CD14-positive monocyte (primary cell): ENCODE measurements at regions not wholly inside any gene's neighbourhood (a gene's known extent, or its start where the extent isn't known, plus 50 kb on each side); places are given as distances from the start of the nearest gene placed in this dataset.

Experiments
- DNase-seq, 3 donors: peaks; one replicate each; pipeline ENCODE4 v3.0.0-alpha.2; 2011 to 2022
- H2AFZ ChIP-seq: 2 replicates; pipeline ENCODE4 v1.6.0; 2012; ENCODE audit warnings: mild to moderate bottlenecking, low read depth, low read length, inconsistent platforms; ENCODE audit not compliant: insufficient read depth, poor library complexity, severe bottlenecking
- H3K27ac ChIP-seq, 2 donors: 1 replicate in 1 of 2; 2 replicates in 1 of 2; pipeline ENCODE4 v1.5.1; 2012 to 2013; ENCODE audit warnings: low read length in 2 of 2, control low read depth in 1 of 2, inconsistent platforms in 1 of 2, low read depth in 1 of 2, mild to moderate bottlenecking in 1 of 2
- H3K27me3 ChIP-seq, 2 donors: one replicate each; pipeline versions ENCODE4 v1.6.0 to v1.6.1; 2011 to 2013; ENCODE audit warnings: low read length in 2 of 2; ENCODE audit not compliant: control insufficient read depth in 2 of 2, insufficient read depth in 2 of 2
- H3K36me3 ChIP-seq, 2 donors: replicated peaks in 1 of 2; 1 replicate in 1 of 2; 2 replicates in 1 of 2; pipeline versions ENCODE4 v1.5.1 to v1.6.1; 2012 to 2013; ENCODE audit warnings: low read length in 2 of 2, control low read depth in 1 of 2, inconsistent platforms in 1 of 2, mild to moderate bottlenecking in 1 of 2; ENCODE audit not compliant: insufficient read depth in 2 of 2, control insufficient read depth in 1 of 2
- H3K4me1 ChIP-seq, 2 donors: 1 replicate in 1 of 2; 2 replicates in 1 of 2; pipeline versions ENCODE4 v1.5.1 to v1.6.1; 2012 to 2013; ENCODE audit warnings: low read length in 2 of 2, control low read depth in 1 of 2, inconsistent platforms in 1 of 2, mild to moderate bottlenecking in 1 of 2, moderate library complexity in 1 of 2; ENCODE audit not compliant: insufficient read depth in 2 of 2, control insufficient read depth in 1 of 2
- H3K4me2 ChIP-seq: replicated peaks from 2 replicates; pipeline ENCODE3; 2012; ENCODE audit warnings: low read length, moderate library complexity, mild to moderate bottlenecking; ENCODE audit not compliant: poor library complexity, severe bottlenecking; ENCODE audit errors: extremely low read depth
- H3K4me3 ChIP-seq, 3 experiments: fragments of 200-600 bp in 1 of 3; sonication (generic) in 1 of 3; replicated peaks in 1 of 3; 1 replicate in 2 of 3; 2 replicates in 1 of 3; pipeline ENCODE4 v1.5.1; 2011 to 2013; ENCODE audit warnings: low read length in 3 of 3, mild to moderate bottlenecking in 3 of 3, control low read depth in 2 of 3, low read depth in 2 of 3, inconsistent platforms in 1 of 3, moderate library complexity in 1 of 3
- H3K79me2 ChIP-seq: 2 replicates; pipeline ENCODE4 v1.6.0; 2012; ENCODE audit warnings: mild to moderate bottlenecking, control low read depth, inconsistent platforms, low read length, moderate library complexity; ENCODE audit not compliant: insufficient read depth
- H3K9ac ChIP-seq: 2 replicates; pipeline ENCODE4 v1.6.0; 2017; ENCODE audit warnings: low read length, mild to moderate bottlenecking; ENCODE audit not compliant: insufficient read depth, poor library complexity, severe bottlenecking
- H3K9me3 ChIP-seq, 2 donors: replicated peaks in 1 of 2; 1 replicate in 1 of 2; 2 replicates in 1 of 2; pipeline versions ENCODE4 v1.5.1 to v1.6.1; 2012 to 2013; ENCODE audit warnings: low read length in 2 of 2, control low read depth in 1 of 2; ENCODE audit not compliant: control insufficient read depth in 1 of 2, insufficient read depth in 1 of 2
- H4K20me1 ChIP-seq: 2 replicates; pipeline ENCODE4 v1.6.0; 2012; ENCODE audit warnings: mild to moderate bottlenecking, low read length, control low read depth, moderate library complexity; ENCODE audit not compliant: insufficient read depth
- H3K27ac Mint-ChIP-seq, 7 donors: one replicate each; pipeline ENCODE4 v1.8.0; 2020; ENCODE audit warnings: mild to moderate bottlenecking in 7 of 7, mixed read lengths in 7 of 7, moderate library complexity in 6 of 7, inconsistent platforms in 2 of 7
- H3K27me3 Mint-ChIP-seq, 3 donors: one replicate each; pipeline ENCODE4 v1.8.0; 2021 to 2022; ENCODE audit warnings: low read depth in 3 of 3, mild to moderate bottlenecking in 3 of 3, mixed read lengths in 3 of 3, moderate library complexity in 3 of 3, inconsistent platforms in 1 of 3
- H3K36me3 Mint-ChIP-seq, 2 donors: one replicate each; pipeline ENCODE4 v1.8.0; 2020; ENCODE audit warnings: mixed read lengths in 2 of 2, inconsistent platforms in 1 of 2, mild to moderate bottlenecking in 1 of 2
- H3K4me1 Mint-ChIP-seq: one replicate; pipeline ENCODE4 v1.8.0; 2020; ENCODE audit warnings: mild to moderate bottlenecking, mixed read lengths
- H3K4me3 Mint-ChIP-seq, 2 donors: one replicate each; pipeline ENCODE4 v1.8.0; 2020; ENCODE audit warnings: mild to moderate bottlenecking in 2 of 2, mixed read lengths in 2 of 2, moderate library complexity in 1 of 2
- H3K9me3 Mint-ChIP-seq, 7 donors: one replicate each; pipeline ENCODE4 v1.8.0; 2020 to 2022; ENCODE audit warnings: mixed read lengths in 7 of 7, mild to moderate bottlenecking in 6 of 7, moderate library complexity in 6 of 7, inconsistent platforms in 2 of 7
- CTCF ChIP-seq: fragments of 200-600 bp; IDR thresholded peaks from one replicate; pipeline ENCODE4 v1.8.0; 2022; ENCODE audit warnings: antibody characterized with exemption, mild to moderate bottlenecking
- WGBS: methylation state at CpG from one replicate; pipeline ENCODE4 v1.1.5; 2013; ENCODE audit warnings: missing lambda C conversion rate; ENCODE audit not compliant: insufficient coverage; 5-methylcytosine and 5-hydroxymethylcytosine counted together
- intact Hi-C, 2 donors: fragments of 100-400 bp; cut with micrococcal nuclease; formaldehyde crosslinking; loops; one replicate each; pipeline versions ENCODE4 v1.15.0 to v1.15.1; 2023

- Histone ChIP-seq H3K4me2 (no peak overlapping the region), H3K79me2 (no peaks in the 10 kb centered on the region), H3K9ac (no peak overlapping the region), H3K27me3 (no peaks in the 10 kb centered on the region), H2AFZ (no peak overlapping the region), H4K20me1 (no peaks in the 10 kb centered on the region), H3K36me3 (no peaks in the 10 kb centered on the region), H3K4me3 (no peak overlapping the region), H3K9me3 (no peaks in the 10 kb centered on the region), H3K4me1 (no peaks in the 10 kb centered on the region), H3K27ac (no peak overlapping the region)
- Mint-ChIP-seq H3K36me3 (no peaks in the 10 kb centered on the region), H3K4me1 (no peaks in the 10 kb centered on the region), H3K27me3 (peaks cover 0 to 3% (median 0%) of the 10 kb centered on the region in 3 donors), H3K9me3 (peaks cover 0 to 2% (median 0%) of the 10 kb centered on the region in 7 donors), H3K27ac (no peak overlapping the region), H3K4me3 (no peak overlapping the region)
- intact Hi-C loops = no loop called here
- 75% methylated on average over 2 of the region's 4 CpGs for WGBS
- TF ChIP-seq CTCF = no peak
- no peak for DNase-seq
Observed at GRCh38 chr2:198220763-198221610, 416.6 kb downstream of the PLCL1 start.

- no peaks in the 10 kb centered on the region for H3K27me3 ChIP-seq
- Mint-ChIP-seq H3K27me3 (peaks cover 0 to 3% (median under 1%) of the 10 kb centered on the region in 3 donors), H3K4me3 (no peak overlapping the region), H3K27ac (no peak overlapping the region), H3K4me1 (no peaks in the 10 kb centered on the region), H3K36me3 (no peaks in the 10 kb centered on the region), H3K9me3 (peaks cover 0 to 2% (median 0%) of the 10 kb centered on the region in 7 donors)
- no peak overlapping the region for H3K4me3 ChIP-seq
- TF ChIP-seq CTCF = no peak
- no peak overlapping the region for H3K9ac ChIP-seq
- H3K4me2 ChIP-seq = no peak overlapping the region
- H3K27ac ChIP-seq = no peak overlapping the region
- H3K4me1 ChIP-seq = no peaks in the 10 kb centered on the region
- no peaks in the 10 kb centered on the region for H3K79me2 ChIP-seq
- DNase-seq = no peak
- intact Hi-C loops = no loop called here
- WGBS = 60% methylated on average over 1 of the region's 2 CpGs
- no peak overlapping the region for H2AFZ ChIP-seq
- no peaks in the 10 kb centered on the region for H4K20me1 ChIP-seq
- H3K9me3 ChIP-seq = no peaks in the 10 kb centered on the region
- H3K36me3 ChIP-seq = no peaks in the 10 kb centered on the region
Observed at GRCh38 chr2:198219292-198219691, 414.9 kb downstream of the PLCL1 start.
